Calu3 (cell line): ENCODE measurements at regions not wholly inside any gene's neighbourhood (a gene's known extent, or its start where the extent isn't known, plus 50 kb on each side); places are given as distances from the start of the nearest gene placed in this dataset.

Experiments
- BruUV-seq: library from RNA; stranded (reverse); fragments of 400-500 nt; replicated peaks from 2 replicates; lab custom pipeline; 2021; lab: Mats Ljungman, UMichigan
- CTCF ChIA-PET: fragments of 300-600 bp; sonication (Branson Sonifier 250); formaldehyde crosslinking; loops from one replicate; lab custom pipeline; 2022; ENCODE audit warnings: antibody characterized with exemption; lab: Charles Lee
- DNase-seq: peaks from one replicate; pipeline ENCODE4 v3.0.0; 2022
- H3K27ac Mint-ChIP-seq: one replicate; pipeline ENCODE4 v1.8.0; 2022; ENCODE audit warnings: mixed read lengths; ENCODE audit not compliant: unreplicated experiment
- H3K27me3 Mint-ChIP-seq: one replicate; pipeline ENCODE4 v1.8.0; 2022; ENCODE audit warnings: mixed read lengths; ENCODE audit not compliant: unreplicated experiment
- H3K36me3 Mint-ChIP-seq: one replicate; pipeline ENCODE4 v1.8.0; 2022; ENCODE audit warnings: mild to moderate bottlenecking, moderate library complexity, mixed read lengths; ENCODE audit not compliant: insufficient read depth, unreplicated experiment
- H3K4me1 Mint-ChIP-seq: one replicate; pipeline ENCODE4 v1.8.0; 2022; ENCODE audit warnings: mild to moderate bottlenecking, low read depth, mixed read lengths; ENCODE audit not compliant: unreplicated experiment
- H3K4me3 Mint-ChIP-seq: one replicate; pipeline ENCODE4 v1.8.0; 2022; ENCODE audit warnings: mild to moderate bottlenecking, low read depth, moderate library complexity, mixed read lengths; ENCODE audit not compliant: unreplicated experiment
- H3K9me3 Mint-ChIP-seq: one replicate; pipeline ENCODE4 v1.8.0; 2022; ENCODE audit warnings: low read depth, mixed read lengths; ENCODE audit not compliant: unreplicated experiment
- intact Hi-C: fragments of 100-400 bp; cut with micrococcal nuclease; formaldehyde crosslinking; loops from one replicate; pipeline ENCODE4 v1.10.0; 2022; ENCODE audit not compliant: unreplicated experiment
- TF ChIP-seq, protein P1 (sequence below): fragments of 200-600 bp; IDR thresholded peaks from one replicate; pipeline ENCODE4 v1.8.0; 2022; ENCODE audit warnings: antibody characterized with exemption; ENCODE audit not compliant: unreplicated experiment

DNA sequence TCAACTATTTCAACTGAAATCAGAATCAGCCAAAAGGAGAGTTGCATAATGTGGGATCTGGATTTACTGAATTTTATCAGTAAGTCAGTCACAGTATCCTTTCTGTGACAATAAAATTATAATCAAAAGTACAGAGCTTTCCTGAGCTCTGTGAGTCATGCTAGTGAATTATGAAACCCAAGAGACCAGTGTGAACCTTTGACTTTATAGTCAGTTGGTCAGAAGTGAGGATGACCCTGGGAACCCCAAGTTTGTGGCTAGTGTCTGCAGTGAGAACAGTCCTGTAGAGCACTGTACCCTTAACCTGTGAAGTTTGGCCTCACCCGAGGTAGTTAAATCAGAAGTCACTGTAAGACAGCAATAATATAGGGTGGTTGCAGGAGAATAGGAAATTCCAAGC is 381.7 kb downstream of the CDH19 start:
- H3K27me3 Mint-ChIP-seq = no peaks in the 10 kb centered on the region
- CTCF ChIA-PET = interaction anchor here (0.8 kb wide), 1 partner anchor 20 kb away, joined by 3 read pairs; no protein-coding TSS in a partner anchor
- H3K27ac Mint-ChIP-seq = no peak overlapping the region
- H3K4me1 Mint-ChIP-seq = peaks cover 16% of the 10 kb centered on the region
- DNase-seq = no peak
- no peaks in the 10 kb centered on the region for H3K36me3 Mint-ChIP-seq
- no peak overlapping the region for H3K4me3 Mint-ChIP-seq
- no TSS peak for BruUV-seq
- H3K9me3 Mint-ChIP-seq = no peaks in the 10 kb centered on the region
- intact Hi-C loops = no loop called here
- TF ChIP-seq, protein P1, sequence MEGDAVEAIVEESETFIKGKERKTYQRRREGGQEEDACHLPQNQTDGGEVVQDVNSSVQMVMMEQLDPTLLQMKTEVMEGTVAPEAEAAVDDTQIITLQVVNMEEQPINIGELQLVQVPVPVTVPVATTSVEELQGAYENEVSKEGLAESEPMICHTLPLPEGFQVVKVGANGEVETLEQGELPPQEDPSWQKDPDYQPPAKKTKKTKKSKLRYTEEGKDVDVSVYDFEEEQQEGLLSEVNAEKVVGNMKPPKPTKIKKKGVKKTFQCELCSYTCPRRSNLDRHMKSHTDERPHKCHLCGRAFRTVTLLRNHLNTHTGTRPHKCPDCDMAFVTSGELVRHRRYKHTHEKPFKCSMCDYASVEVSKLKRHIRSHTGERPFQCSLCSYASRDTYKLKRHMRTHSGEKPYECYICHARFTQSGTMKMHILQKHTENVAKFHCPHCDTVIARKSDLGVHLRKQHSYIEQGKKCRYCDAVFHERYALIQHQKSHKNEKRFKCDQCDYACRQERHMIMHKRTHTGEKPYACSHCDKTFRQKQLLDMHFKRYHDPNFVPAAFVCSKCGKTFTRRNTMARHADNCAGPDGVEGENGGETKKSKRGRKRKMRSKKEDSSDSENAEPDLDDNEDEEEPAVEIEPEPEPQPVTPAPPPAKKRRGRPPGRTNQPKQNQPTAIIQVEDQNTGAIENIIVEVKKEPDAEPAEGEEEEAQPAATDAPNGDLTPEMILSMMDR = no peak

DNA sequence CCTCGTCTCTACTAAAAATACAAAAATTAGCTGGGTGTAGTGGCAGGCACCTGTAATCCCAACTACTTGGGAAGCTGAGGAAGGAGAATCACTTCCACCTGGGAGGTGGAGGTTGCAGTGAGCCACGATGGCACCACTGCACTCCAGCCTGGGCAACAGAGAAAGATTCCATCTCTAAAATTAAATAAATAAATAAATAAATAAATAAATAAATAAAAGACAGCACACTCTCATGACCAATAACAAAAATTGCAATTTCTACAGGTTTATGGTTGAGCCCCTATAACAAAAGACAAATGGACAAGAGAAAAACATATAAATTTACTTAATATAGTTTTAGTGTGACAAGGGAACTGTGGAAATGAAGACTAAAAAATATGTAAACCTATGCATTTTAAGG is 384.1 kb downstream of the CDH19 start:
- Mint-ChIP-seq H3K27me3 (no peaks in the 10 kb centered on the region), H3K27ac (no peak overlapping the region), H3K4me1 (peaks cover 8% of the 10 kb centered on the region), H3K9me3 (no peaks in the 10 kb centered on the region), H3K4me3 (no peak overlapping the region), H3K36me3 (no peaks in the 10 kb centered on the region)
- no peak for DNase-seq
- CTCF ChIA-PET = no interaction called here
- BruUV-seq = no TSS peak
- TF ChIP-seq, protein P1 = no peak
- intact Hi-C loops = no loop called here

DNA sequence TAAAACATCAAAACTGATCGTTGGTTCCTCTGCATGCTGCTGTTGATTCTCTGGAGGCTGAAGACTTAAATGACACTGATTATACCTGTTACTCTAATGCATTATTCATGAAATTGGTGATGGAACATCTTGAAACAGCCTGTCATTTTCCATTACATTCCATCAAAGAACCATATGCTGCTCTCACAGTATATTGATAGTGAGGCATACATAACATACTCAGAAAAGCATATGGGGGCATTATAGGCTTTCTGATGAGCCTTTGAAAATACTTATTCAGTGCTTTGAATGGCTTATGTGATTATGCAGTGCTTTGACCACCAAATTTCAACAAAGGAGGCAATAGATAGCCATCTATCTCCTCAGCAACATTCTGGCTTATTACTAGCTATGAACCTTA is 392.1 kb downstream of the CDH19 start:
- H3K9me3 Mint-ChIP-seq = no peaks in the 10 kb centered on the region
- CTCF ChIA-PET = no interaction called here
- intact Hi-C loops = no loop called here
- no peaks in the 10 kb centered on the region for H3K27me3 Mint-ChIP-seq
- TF ChIP-seq, protein P1 = no peak
- DNase-seq = no peak
- no peak overlapping the region for H3K4me3 Mint-ChIP-seq
- H3K36me3 Mint-ChIP-seq = no peaks in the 10 kb centered on the region
- no peak overlapping the region for H3K27ac Mint-ChIP-seq
- H3K4me1 Mint-ChIP-seq = no peaks in the 10 kb centered on the region
- BruUV-seq = no TSS peak

DNA sequence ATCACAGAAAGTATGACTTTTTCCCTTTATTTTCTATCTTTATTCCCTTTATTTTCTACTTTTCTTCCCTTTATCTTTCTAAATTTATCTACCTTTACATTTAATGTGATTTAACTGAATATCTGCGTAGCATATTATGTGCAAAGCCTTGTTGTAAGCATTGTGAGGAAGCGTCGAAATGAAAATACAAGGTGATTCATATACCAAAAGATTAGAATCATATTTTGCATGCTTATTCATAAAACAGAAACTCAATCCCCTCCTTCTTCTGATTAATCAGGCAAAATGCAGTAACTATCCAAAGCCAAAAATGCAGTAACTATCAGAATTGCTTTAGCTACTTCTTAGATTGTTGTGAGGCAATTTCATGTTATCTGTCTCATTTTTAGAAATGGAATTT is 393.0 kb downstream of the CDH19 start:
- intact Hi-C loops = no loop called here
- Mint-ChIP-seq H3K27me3 (no peaks in the 10 kb centered on the region), H3K27ac (no peak overlapping the region), H3K36me3 (no peaks in the 10 kb centered on the region), H3K4me1 (no peaks in the 10 kb centered on the region), H3K9me3 (no peaks in the 10 kb centered on the region), H3K4me3 (no peak overlapping the region)
- TF ChIP-seq, protein P1 = no peak
- CTCF ChIA-PET = no interaction called here
- no TSS peak for BruUV-seq
- no peak for DNase-seq
